Smooth muscle cell (in vitro differentiated cells): ENCODE measurements at regions not wholly inside any gene's neighbourhood (a gene's known extent, or its start where the extent isn't known, plus 50 kb on each side); places are given as distances from the start of the nearest gene placed in this dataset.

Experiments
- DNase-seq: peaks from one replicate; lab custom pipeline; 2025; ENCODE audit not compliant: unreplicated experiment; lab: John Stamatoyannopoulos, UW
- H2AFZ ChIP-seq: fragments of 200-600 bp; sonication (generic); 2 replicates; pipeline ENCODE4 v1.6.0; 2016; ENCODE audit warnings: antibody characterized with exemption, low read depth, mild to moderate bottlenecking
- H3F3A ChIP-seq: fragments of 200-600 bp; sonication (generic); 2 replicates; pipeline ENCODE4 v1.6.0; 2017; ENCODE audit warnings: antibody characterized with exemption, low read depth
- H3K27ac ChIP-seq: fragments of 200-600 bp; sonication (generic); 2 replicates; pipeline ENCODE4 v1.5.1; 2016; ENCODE audit warnings: low read depth, mild to moderate bottlenecking
- H3K27me3 ChIP-seq: fragments of 200-600 bp; sonication (generic); 2 replicates; pipeline ENCODE4 v1.6.1; 2016; ENCODE audit warnings: low read depth, mild to moderate bottlenecking
- H3K36me3 ChIP-seq: fragments of 200-600 bp; sonication (generic); 2 replicates; pipeline ENCODE4 v1.5.1; 2016; ENCODE audit warnings: low read depth
- H3K4me1 ChIP-seq: fragments of 200-600 bp; sonication (generic); 2 replicates; pipeline ENCODE4 v1.5.1; 2016; ENCODE audit warnings: low read depth
- H3K4me2 ChIP-seq: fragments of 200-600 bp; sonication (generic); 2 replicates; pipeline ENCODE4 v1.6.0; 2016; ENCODE audit warnings: mild to moderate bottlenecking
- H3K4me3 ChIP-seq: fragments of 200-600 bp; sonication (generic); 2 replicates; pipeline ENCODE4 v1.5.1; 2016; ENCODE audit warnings: mild to moderate bottlenecking
- H3K79me2 ChIP-seq: fragments of 200-600 bp; sonication (generic); 2 replicates; pipeline ENCODE4 v1.6.0; 2016; ENCODE audit warnings: low read depth, mild to moderate bottlenecking
- H3K9ac ChIP-seq: fragments of 200-600 bp; sonication (generic); 2 replicates; pipeline ENCODE4 v1.6.0; 2016; ENCODE audit warnings: low read depth
- H3K9me3 ChIP-seq: fragments of 200-600 bp; sonication (generic); replicated peaks from 2 replicates; pipeline ENCODE4 v1.5.1; 2016; ENCODE audit warnings: low read depth
- H4K20me1 ChIP-seq: fragments of 200-600 bp; sonication (generic); 2 replicates; pipeline ENCODE4 v1.6.0; 2016; ENCODE audit warnings: low read depth
- WGBS: methylation state at CpG from one replicate; pipeline ENCODE4 v1.1.7; 2016; ENCODE audit warnings: low lambda C conversion rate; 5-methylcytosine and 5-hydroxymethylcytosine counted together
- TF ChIP-seq, protein P1 (sequence below): fragments of 200-600 bp; sonication (generic); IDR thresholded peaks from 2 replicates; pipeline ENCODE4 v1.5.1; 2017; ENCODE audit warnings: borderline replicate concordance, mild to moderate bottlenecking, antibody characterized with exemption; ENCODE audit not compliant: insufficient read depth, poor library complexity, severe bottlenecking

- no peak overlapping the region for H3K9ac ChIP-seq
- 42% methylated on average over 4 of the region's 4 CpGs for WGBS
- H3K4me2 ChIP-seq, result no peak overlapping the region
- H3K36me3 ChIP-seq, result no peaks in the 10 kb centered on the region
- H3F3A ChIP-seq, result no peaks in the 10 kb centered on the region
- no peaks in the 10 kb centered on the region for H4K20me1 ChIP-seq
- H3K27ac ChIP-seq, result no peak overlapping the region
- H3K4me1 ChIP-seq, result no peaks in the 10 kb centered on the region
- H2AFZ ChIP-seq, result no peak overlapping the region
- no peak overlapping the region for H3K4me3 ChIP-seq
- no peak for DNase-seq
- H3K9me3 ChIP-seq, result no peaks in the 10 kb centered on the region
- H3K27me3 ChIP-seq, result no peaks in the 10 kb centered on the region
- TF ChIP-seq, protein P1, sequence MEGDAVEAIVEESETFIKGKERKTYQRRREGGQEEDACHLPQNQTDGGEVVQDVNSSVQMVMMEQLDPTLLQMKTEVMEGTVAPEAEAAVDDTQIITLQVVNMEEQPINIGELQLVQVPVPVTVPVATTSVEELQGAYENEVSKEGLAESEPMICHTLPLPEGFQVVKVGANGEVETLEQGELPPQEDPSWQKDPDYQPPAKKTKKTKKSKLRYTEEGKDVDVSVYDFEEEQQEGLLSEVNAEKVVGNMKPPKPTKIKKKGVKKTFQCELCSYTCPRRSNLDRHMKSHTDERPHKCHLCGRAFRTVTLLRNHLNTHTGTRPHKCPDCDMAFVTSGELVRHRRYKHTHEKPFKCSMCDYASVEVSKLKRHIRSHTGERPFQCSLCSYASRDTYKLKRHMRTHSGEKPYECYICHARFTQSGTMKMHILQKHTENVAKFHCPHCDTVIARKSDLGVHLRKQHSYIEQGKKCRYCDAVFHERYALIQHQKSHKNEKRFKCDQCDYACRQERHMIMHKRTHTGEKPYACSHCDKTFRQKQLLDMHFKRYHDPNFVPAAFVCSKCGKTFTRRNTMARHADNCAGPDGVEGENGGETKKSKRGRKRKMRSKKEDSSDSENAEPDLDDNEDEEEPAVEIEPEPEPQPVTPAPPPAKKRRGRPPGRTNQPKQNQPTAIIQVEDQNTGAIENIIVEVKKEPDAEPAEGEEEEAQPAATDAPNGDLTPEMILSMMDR, result no peak
- no peaks in the 10 kb centered on the region for H3K79me2 ChIP-seq
These were observed 347.8 kb downstream of the MN1 start for GRCh38 chr22:27453725-27454124.

GRCh38 chr22:27454807-27455450, 346.6 kb downstream of the MN1 start:
- no peak overlapping the region for H3K4me3 ChIP-seq
- TF ChIP-seq, protein P1, result no peak
- no peaks in the 10 kb centered on the region for H3K36me3 ChIP-seq
- H3K4me2 ChIP-seq, result no peak overlapping the region
- no peaks in the 10 kb centered on the region for H4K20me1 ChIP-seq
- no peak overlapping the region for H3K9ac ChIP-seq
- H3K27me3 ChIP-seq, result no peaks in the 10 kb centered on the region
- H3K9me3 ChIP-seq, result no peaks in the 10 kb centered on the region
- no peaks in the 10 kb centered on the region for H3F3A ChIP-seq
- no peak for DNase-seq
- H3K4me1 ChIP-seq, result peaks cover 1% of the 10 kb centered on the region
- H3K27ac ChIP-seq, result no peak overlapping the region
- WGBS, result 74% methylated on average over 4 of the region's 4 CpGs
- H2AFZ ChIP-seq, result no peak overlapping the region
- H3K79me2 ChIP-seq, result no peaks in the 10 kb centered on the region

DNA sequence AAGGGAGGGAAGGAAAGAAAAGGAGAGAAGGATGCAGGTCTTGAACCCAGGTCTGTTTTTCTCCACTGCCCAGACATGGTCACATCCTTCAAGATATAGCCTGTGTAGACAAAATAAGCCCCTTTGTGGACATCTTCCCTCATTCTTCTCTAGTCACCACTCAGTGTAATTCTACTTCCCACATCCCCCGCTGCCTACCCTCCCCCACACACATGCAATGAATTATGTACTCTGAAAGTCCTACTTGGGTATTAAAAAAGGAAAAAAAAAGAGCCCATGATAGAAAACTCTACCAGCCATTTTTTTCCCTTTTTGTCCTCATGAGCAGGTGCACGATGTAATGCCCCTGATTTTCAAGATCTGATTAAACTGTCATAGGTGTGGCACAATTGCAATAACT, 346.0 kb downstream of the MN1 start:
- Histone ChIP-seq H3F3A (no peaks in the 10 kb centered on the region), H3K4me1 (peaks cover 7% of the 10 kb centered on the region), H3K9ac (no peak overlapping the region), H3K27ac (no peak overlapping the region), H3K4me3 (no peak overlapping the region), H3K36me3 (no peaks in the 10 kb centered on the region), H4K20me1 (no peaks in the 10 kb centered on the region), H3K27me3 (no peaks in the 10 kb centered on the region), H3K9me3 (no peaks in the 10 kb centered on the region), H3K4me2 (no peak overlapping the region), H3K79me2 (no peaks in the 10 kb centered on the region), H2AFZ (no peak overlapping the region)
- DNase-seq, result no peak
- TF ChIP-seq, protein P1, result no peak
- 100% methylated on average over 2 of the region's 2 CpGs for WGBS

GRCh38 chr22:27456696-27457503, 344.7 kb downstream of the MN1 start:
- Histone ChIP-seq H2AFZ (no peak overlapping the region), H3K9me3 (no peaks in the 10 kb centered on the region), H3K27me3 (no peaks in the 10 kb centered on the region), H3K36me3 (no peaks in the 10 kb centered on the region), H3K27ac (peak overlapping the region; percentile 86), H3K4me3 (no peak overlapping the region), H3K4me1 (peaks cover 21% of the 10 kb centered on the region), H3F3A (no peaks in the 10 kb centered on the region), H3K79me2 (no peaks in the 10 kb centered on the region), H3K4me2 (peak overlapping the region; percentile 46), H4K20me1 (no peaks in the 10 kb centered on the region), H3K9ac (no peak overlapping the region)
- no peak for DNase-seq
- TF ChIP-seq, protein P1, result no peak
- 20% methylated on average over 10 of the region's 10 CpGs for WGBS
